Skeletal muscle cell (primary cell): ENCODE measurements at regions not wholly inside any gene's neighbourhood (a gene's known extent, or its start where the extent isn't known, plus 50 kb on each side); places are given as distances from the start of the nearest gene placed in this dataset.
A peak's percentile ranks its signal among the peaks of the same experiment; 100 is the strongest.

ENCODE experiments used
- DNase-seq: peaks from one replicate; pipeline ENCODE4 v3.0.0-alpha.2; 2010; ENCODE audit warnings: low read depth
- H3K4me3 ChIP-seq: 2 replicates; pipeline ENCODE4 v1.5.1; 2011; ENCODE audit warnings: low read depth, mild to moderate bottlenecking, control low read depth, low read length, moderate library complexity

DNA sequence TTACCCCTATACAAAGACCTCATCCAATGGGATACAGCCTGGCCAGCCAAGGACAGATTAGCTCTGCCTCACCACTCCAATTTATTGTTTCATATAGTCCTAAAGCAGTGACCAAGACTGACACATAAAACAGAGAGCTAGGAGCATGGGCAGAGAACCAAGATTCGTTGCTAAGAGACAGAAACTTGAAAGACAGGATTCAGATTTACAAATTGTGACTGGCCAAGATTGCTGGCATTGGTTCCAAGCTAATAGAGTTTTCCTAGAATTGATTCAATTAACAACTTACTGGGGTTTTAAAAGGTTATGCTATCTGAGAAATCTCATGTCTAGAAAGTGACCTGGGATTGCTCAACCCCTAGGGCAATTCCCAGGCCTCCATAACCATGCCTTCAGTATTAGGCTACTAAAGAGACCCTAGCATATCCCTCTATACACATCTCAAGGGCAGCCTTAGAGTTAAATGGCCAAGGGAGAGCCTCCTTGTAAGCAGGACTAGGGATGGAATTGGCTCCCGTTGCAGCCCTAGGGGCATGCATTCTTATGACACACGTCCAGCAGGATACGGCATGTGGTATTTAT is 75.6 kb downstream of the ICOS start:
- DNase-seq: no peak
- no peak overlapping the region for H3K4me3 ChIP-seq

DNA sequence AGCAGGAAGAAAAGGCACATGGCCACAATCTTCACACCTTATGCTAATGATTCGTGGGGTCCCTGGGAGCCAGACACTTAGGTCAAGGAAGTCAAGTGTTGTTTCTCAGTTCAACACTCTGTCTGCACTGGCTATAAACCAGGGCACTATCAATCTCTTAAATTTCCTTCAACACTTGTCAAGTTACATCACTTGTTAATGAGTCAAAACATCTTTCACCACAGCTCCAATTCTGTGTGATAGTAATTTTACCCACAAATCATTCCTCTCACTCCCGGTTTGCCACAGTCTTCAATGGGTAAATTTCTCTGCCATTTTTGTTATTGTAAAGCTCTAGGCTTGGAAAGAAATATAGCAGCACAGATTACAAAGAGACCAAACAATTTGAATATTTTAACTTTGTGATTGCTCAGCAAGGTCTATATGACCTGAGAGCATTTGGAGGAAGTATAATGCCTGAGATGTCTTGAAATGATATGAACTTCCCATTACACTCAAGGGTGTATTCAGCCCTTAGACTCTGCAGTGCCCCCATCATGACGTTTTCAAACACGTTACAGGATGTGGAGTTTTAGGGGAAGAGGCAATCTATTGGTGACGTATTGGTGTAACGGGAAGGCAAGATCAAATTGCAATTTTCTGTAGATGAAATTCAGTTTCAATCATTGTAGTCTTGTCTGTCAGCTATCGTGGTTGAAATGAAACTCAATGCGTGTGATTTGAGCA is 78.7 kb downstream of the ICOS start:
- DNase-seq: no peak
- no peak overlapping the region for H3K4me3 ChIP-seq

- DNase-seq: no peak
- no peak overlapping the region for H3K4me3 ChIP-seq
These were observed 82.2 kb downstream of the ICOS start for GRCh38 chr2:204018717-204019116.

- no peak overlapping the region for H3K4me3 ChIP-seq
- peak; percentile 10 for DNase-seq
These were observed 83.3 kb downstream of the ICOS start for GRCh38 chr2:204019572-204020501.

DNA sequence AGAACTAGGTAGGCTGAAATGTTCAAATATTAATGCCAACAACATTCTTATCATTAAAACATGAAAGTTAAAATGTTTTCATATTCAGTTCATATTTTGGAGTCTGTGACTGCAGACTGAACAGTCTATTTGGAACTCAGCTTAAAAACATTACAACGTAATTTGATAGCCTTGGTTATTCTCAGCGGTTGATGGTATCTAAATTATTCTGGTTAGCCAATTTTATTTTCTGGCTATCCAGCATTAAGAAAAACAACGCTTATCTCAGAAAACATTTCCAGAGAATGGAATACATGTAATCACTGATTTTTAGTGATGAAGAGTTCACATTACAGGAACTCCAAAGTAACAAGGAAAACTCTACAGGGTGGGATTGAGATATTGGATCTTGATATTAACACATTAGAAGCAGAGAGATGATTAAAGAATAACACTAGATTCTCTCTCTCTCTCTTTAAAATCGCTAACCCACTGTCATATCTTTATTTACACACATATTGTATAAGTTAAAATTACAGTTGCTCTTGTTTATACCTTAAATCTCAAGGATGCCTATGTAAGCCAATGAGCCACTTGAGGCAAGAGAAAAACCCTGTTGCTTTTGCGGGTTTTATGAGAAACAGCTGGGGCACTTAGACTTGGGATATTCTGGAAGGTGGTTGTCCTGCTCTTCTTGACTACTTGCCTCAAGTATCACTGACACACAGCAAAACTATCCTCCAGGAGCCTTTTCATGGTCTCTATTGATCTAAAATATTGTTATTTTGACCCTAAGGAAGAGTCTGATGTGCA is 84.9 kb downstream of the ICOS start:
- DNase-seq: no peak
- no peak overlapping the region for H3K4me3 ChIP-seq

DNA sequence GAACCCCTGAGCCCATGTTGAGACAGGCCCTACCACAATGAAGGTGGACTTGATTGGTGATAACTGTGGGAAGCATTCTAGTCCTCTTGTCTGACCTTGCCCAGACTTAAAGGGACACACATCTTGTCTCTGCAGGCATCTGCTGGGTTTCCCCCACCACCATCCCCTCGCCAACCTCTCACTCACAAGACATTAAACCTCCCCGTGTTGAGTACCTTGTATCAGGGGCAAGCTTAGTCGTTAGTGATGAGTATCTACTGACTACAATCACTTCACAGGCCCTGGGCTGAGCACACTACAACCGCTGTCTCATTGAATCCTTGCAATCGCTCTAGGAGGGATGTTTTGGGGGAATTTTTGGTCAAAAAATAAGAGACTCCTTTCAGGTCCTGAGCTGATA is 86.0 kb downstream of the ICOS start:
- no peak overlapping the region for H3K4me3 ChIP-seq
- no peak for DNase-seq

DNA sequence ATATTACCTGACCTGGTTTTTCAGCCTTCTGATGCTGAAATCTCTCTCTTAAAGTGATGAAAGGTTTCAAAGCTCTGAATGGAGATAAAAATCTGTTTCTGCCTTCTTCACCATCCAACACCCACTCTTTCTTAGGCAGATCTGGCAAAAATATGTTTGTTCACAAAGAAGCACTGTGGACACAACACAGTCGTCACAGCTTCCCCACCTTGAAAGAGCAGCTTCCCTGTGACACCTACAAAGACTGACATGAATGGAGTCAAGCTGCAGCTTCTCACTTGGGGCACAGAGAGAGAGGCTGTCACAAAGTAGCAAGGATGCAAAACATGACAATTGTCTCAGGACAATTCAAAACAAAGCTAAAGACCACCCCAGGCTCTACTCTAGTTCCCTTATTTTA is 86.5 kb downstream of the ICOS start:
- no peak overlapping the region for H3K4me3 ChIP-seq
- no peak for DNase-seq

GRCh38 chr2:204024503-204024902 is 87.9 kb downstream of the ICOS start:
- H3K4me3 ChIP-seq: no peak overlapping the region
- no peak for DNase-seq

DNA sequence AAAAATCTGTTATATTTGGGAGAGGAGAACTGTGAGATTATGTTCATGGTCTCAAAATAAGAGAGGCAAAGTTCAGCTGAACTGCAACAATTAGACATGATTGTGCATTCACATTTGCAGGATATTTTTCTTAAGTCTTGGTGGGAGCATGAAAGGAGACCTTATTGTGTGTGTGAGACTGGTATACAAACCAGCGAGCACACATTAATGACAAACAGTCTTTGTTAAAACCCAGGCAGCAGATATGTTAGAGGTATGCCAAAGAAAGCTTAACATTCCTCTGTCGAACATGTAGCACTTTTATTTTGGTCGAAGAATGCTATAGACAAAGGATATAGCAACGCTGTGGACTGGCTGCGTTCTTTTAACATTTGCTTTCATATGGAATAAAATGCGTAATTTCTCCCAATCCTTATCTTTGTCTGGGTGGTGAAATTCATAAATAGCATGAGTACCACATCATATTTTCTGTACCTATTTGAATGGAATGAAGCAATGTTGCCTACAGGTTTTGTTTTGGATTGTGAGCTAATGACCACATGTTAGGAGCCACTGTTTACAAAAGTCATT is 88.4 kb downstream of the ICOS start:
- DNase-seq: no peak
- H3K4me3 ChIP-seq: no peak overlapping the region

DNA sequence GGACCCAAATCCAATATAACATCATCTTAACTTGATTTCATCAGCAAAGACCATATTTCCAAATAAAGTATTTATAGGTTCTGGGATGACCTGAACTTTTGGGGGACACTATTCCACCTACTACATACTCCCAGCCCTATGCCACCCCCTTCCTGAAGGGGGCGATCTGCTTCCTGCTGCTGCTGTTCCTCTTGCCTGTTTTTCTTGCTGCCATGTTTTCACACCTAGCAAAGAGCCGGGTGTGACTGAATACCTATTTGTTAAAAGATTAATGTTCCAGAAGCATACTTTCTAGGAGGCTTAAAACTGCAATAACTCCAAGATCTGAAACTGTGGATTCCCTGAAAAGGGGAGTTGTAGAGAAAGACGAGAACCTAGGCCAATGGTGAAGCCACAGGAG is 89.7 kb downstream of the ICOS start:
- H3K4me3 ChIP-seq: no peak overlapping the region
- DNase-seq: no peak

GRCh38 chr2:204027091-204027490 is 90.5 kb downstream of the ICOS start:
- H3K4me3 ChIP-seq: no peak overlapping the region
- DNase-seq: peak; percentile 2

DNA sequence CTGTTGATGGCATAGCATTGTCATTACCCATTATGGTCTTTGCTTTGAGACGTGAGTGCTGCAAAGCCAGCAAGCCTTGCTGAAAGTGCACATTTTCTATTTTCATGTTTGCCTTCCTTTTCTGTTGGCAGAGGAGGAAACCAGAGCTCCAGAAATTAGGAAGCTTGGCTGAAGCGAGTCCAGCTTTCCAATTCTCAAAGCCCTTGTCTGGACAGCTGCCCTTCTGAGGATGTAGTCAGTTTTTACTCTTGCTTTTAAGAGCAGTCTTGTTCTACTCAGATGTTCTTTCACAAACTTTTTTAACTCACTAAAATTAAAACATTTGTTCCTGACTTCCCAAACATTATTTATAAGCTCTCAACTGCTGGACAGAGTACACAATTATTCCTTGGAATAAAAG is 93.8 kb downstream of the ICOS start:
- no peak for DNase-seq
- no peak overlapping the region for H3K4me3 ChIP-seq

- no peak overlapping the region for H3K4me3 ChIP-seq
- no peak for DNase-seq
These were observed 94.5 kb downstream of the ICOS start for GRCh38 chr2:204031056-204031455.

GRCh38 chr2:204032301-204032700 is 95.7 kb downstream of the ICOS start:
- no peak for DNase-seq
- no peak overlapping the region for H3K4me3 ChIP-seq

DNA sequence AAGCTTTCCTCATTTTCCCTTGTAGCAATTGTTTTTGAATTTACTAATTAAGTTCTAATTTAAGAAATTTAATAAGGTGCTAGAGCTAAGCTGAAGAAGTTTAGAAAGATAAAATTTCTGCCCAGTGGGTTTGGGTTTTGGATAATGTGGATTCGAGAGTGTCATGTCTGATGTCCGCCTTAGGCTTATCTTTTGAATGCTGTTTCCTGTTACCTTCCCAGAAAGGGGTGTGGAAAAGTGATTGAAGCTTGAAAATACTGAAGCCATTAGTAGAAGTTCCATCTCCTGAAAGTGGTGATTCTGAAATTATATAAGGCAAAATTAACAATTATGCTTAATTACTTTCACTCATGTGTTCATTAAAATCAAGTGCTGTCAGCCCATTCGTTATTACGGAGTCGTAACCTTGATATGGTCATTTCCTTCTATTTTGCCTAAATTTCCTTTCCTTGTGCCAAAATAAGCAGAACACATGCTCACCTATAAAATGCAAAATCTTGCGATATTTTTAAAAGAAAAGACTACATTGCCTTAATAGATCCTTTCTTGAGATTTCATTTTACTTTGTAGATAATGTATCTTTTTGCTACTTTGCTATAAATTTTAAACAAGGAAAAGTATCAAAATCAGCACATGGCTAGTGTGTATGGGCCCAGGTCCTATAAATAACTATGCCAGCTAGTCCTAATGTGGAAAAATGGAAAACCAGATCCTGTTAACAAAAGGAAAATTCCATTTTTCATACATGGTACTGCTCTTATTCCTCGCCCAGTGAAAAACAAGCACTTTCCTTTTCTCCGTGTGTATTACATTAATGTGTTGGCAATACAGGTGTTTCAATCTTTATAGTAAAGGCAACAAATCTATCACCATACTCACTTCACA is 97.3 kb downstream of the ICOS start:
- DNase-seq: no peak
- no peak overlapping the region for H3K4me3 ChIP-seq

GRCh38 chr2:204036706-204037105 is 100.1 kb downstream of the ICOS start:
- DNase-seq: no peak
- H3K4me3 ChIP-seq: no peak overlapping the region

- no peak overlapping the region for H3K4me3 ChIP-seq
- no peak for DNase-seq
These were observed 100.7 kb downstream of the ICOS start for GRCh38 chr2:204037286-204037685.

GRCh38 chr2:204039298-204039838 is 102.8 kb downstream of the ICOS start:
- H3K4me3 ChIP-seq: no peak overlapping the region
- no peak for DNase-seq
